ENCODE measurements at regions not wholly inside any gene's neighbourhood (a gene's known extent, or its start where the extent isn't known, plus 50 kb on each side); places are given as distances from the start of the nearest gene placed in this dataset.
A peak's percentile ranks its signal among the peaks of the same experiment; 100 is the strongest.
"Not testable (repeated sequence)": the region's sequence is repeated elsewhere in the genome, so short reads cannot be mapped to it uniquely, and the experiment has no call there.

DNA sequence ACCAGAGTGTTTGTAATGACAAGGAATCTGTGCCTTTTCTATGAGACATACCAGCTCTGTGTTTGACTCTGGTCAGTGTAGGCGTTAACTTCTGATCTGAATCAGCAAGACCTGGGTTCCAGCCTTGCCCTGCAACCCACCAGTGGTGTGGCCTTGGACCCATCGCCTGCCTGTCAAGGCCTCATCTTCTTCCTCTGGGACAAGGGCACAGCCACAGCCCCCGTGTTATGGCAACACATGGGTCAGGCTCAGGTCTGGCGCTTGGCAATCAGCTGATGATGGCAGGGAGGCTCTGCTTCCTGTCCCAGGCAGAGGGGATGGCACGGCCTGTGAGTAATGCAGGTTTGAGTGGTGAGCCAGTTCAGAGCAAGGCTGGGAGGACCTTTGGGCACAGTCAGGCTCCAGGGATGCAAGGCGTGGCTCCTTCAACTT lies 69.1 kb upstream of the PLGLB2 start:
- not testable (repeated sequence) for DNase-seq (ENCODE audit: low spot score)

DNA sequence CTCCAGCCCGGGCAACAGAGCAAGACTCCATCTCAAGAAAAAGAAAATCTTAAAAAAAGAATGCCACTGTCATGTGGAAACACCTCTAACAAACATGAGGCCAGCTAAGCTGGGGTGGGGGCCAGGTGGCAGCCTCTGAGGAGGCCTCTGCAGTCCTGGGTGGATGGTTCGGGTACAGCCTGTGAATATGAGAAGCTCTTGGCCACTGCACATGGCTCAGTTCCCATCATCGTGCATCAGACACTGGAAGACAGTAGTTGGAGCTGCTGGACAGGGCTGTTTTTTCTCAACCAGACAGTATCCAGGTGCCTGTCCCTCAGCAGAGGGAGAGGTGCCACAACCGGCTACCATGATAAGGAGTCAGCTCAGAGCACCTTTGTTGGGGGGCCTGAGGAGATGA lies 67.9 kb upstream of the PLGLB2 start:
- not testable (repeated sequence) for DNase-seq (ENCODE audit: low spot score)

DNA sequence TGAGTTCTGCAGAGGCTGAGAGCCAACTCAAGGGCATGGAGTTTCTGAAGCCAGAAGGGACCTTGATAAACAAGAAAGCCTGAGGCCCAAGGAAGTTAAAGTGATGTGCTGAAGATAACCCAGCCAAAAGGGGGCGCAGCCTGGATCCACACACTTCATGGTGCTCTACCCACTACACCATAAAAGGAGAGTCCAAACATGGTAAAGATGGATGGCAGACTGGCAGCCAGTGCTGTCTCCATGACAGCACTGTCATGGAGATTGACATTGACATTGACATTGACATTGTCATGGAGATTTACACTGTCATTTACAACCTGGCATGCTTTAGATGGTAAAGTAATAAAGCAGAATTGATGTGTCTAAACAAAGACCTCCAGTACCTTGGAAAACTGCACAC lies 67.2 kb upstream of the PLGLB2 start:
- not testable (repeated sequence) for DNase-seq (ENCODE audit: low spot score)

DNA sequence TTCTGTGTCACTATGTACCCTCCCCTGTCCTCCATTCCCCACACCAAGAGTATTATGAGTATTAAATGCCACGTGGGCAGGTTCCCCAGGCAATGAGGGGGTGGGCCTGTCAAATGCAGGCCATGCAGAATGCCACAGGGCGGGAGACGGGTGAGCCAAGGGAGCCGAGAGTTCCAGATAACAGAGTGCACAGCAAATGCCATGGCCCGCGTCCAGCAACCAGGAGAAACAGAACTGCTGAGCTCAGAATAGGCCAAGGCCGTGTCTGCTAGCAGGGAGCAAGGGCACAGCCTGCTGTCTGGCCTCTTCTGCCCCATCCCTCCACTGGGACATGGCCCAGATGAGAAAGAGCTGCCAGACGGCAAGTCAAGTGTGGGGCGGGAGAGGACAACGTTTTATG lies 64.4 kb upstream of the PLGLB2 start:
- not testable (repeated sequence) for DNase-seq (ENCODE audit: low spot score)

DNA sequence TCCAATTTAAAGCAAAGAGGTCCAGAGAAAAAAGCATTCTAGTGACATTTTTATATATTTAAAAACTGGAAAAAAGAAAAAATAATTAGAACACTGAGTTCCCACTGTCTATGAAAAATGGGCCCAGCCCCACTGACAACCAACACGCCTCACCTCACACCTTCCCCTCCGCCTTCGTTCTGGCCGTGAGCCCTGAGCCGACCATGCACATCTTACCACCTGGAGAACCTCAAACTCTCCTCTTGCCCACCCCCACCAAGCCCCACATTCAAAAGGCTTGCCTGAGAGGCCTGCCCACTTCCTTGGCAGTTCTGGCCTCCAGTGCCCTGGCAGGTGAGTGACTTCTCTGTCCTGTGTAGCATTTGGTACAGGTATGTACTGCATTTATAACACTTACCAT lies 63.9 kb upstream of the PLGLB2 start:
- DNase-seq (ENCODE audit: low spot score), result not testable (repeated sequence)

DNA sequence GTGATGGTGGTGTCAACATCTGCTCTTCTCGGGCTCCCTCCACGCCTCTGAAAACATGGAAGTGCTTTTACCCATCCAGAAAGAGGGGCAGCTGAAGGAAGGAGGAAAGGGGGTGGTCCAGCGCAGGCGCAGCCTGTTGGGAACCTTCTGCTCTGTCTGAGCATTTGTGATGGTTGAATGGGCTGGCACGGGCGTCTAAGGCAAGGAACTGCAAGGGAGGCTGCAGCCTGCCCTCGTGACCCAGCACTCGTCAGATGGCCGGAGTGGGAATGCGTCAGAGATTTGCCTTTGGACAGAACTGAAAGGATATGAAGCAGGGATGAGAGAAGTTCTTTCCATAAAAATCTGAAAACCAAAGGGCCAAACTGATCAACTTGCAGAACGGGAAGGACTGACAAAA lies 62.3 kb upstream of the PLGLB2 start:
- DNase-seq (ENCODE audit: low spot score), result peak; percentile 0

DNA sequence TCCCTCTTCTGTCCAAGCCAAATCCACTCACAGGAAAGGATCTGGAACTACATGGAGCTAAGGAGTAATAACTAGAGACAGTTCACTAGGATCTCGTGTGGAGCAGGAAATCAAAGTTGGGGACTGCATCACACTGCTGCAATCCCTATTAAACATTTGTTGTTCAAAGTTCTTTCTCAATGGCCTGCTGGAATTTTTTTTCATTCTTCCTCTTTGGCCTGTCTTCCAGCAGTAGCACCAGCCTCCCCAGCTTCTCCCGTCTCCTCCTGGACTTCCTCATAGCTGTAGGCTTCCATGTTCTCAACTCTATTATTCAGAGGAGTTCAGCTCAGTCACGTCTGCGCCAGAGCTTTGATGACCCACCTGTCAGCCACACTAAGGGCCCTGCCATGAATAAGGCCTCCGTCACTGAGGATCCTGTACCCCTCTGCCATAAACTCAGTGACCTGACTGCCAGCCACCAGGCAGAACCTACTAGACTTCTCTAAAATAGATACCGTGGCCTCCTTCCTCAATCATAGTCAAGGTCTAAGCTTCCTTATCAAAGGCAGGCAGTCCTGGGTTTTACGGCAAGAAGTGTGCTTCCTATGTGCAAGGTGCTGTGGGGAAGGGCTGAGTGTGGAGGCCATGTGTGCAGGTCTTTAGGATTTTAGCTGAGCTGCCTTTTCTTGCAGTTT lies 60.9 kb upstream of the PLGLB2 start:
- DNase-seq (ENCODE audit: low spot score), result not testable (repeated sequence)

DNA sequence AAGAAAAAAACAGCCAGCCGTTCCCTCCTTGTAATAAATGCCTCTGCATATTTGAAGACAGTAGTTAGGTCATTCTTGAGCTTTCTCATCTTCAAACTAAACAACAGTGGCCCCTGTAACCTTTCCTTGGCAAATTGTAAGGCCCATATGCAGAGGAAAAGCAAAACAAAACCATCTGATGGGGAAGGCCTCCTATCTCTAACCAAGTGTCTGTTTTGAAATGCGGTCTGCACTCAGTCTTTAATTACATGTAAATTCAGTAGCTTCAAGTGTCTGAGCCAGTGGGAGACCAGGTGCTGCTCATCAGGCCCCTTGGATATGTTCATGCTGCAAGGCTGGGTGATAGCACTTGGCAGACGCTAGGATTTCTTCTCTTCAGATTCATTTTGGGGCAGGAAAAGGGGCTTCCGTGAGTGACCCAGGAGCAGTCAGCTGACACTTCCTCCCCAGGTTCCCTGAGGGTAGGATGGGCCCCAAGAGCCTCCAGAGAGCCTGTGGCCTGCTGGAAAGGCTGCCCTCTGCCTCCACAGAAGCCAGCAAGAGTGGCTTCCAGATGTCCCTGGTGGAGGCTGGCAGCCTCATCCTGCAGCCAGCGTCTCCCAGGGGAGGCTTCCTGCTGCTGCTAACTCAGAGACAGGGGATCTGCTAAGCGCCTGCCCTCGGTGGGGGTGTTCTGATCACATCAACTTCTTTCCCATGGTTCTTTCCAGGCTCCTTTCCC lies 60.2 kb upstream of the PLGLB2 start:
- DNase-seq (ENCODE audit: low spot score), result not testable (repeated sequence)

DNA sequence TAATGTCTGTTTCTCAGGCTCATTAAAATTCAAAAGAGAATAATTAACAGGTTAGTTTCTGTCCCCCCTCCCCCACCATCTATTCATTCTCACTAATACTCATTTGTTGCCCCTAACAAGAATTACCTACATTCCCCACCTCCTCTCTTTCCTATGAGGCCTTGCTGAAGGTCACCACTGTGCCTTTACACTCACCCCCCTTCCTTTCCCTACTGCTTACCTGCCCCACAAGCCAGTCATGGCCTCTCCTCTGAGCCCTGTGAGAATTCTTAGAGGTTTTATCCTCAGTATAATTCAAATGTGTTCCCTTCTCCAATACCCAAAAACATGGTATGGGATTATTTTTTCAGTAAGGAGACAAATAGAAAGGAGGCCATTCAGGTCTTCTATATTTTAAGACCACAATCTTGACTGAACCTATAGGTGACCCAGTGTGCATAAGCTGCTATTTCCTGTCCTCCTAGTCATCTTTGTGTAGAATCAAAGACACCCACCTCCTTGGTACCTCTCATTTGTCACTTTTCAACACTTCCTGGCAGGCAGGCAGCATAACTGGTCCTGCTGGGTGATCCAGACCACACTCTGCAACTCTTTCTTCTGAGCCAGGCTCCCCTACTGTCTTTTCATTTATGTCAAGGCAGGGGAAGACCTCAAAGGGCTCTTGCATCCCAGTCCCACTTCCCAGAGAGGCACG lies 55.8 kb upstream of the PLGLB2 start:
- DNase-seq (ENCODE audit: low spot score), result not testable (repeated sequence)

DNA sequence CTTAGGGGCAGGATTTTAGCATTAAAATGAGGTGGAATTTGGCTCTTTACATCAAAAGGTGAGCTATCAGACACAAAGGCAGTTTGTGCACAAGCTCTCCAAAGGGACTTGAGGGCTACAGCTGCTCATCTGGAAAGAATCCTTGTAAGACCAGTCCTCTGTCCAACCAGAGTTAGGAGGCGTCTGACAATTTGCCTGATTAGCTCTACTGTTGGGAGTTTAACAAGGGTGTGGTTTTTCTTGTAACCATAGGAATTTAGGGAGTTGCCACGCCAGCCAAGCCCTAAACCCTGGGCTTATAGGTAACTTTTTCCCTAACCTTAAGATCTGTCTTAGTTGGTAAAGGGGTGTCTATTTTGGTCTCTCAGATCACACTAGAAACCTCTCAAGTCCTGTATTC lies 55.0 kb upstream of the PLGLB2 start:
- not testable (repeated sequence) for DNase-seq (ENCODE audit: low spot score)

DNA sequence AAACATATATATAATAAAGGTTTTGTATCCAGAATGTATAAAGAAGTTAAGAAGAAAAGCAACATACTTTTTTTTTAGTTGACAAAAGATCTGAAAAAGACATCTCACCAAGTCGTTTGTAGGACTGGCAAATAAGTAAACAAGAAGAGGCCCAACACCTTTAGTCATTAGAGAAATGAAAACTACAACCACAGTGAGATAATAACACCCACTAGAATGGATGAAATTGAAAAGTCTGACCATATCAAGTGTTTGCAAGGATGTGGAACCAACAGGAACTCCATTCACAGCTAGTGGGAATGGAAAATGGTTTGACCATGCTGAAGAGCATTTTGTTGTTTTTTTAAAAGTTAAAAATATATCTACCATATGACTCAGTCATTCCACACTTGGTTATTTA lies 54.0 kb upstream of the PLGLB2 start:
- not testable (repeated sequence) for DNase-seq (ENCODE audit: low spot score)

DNA sequence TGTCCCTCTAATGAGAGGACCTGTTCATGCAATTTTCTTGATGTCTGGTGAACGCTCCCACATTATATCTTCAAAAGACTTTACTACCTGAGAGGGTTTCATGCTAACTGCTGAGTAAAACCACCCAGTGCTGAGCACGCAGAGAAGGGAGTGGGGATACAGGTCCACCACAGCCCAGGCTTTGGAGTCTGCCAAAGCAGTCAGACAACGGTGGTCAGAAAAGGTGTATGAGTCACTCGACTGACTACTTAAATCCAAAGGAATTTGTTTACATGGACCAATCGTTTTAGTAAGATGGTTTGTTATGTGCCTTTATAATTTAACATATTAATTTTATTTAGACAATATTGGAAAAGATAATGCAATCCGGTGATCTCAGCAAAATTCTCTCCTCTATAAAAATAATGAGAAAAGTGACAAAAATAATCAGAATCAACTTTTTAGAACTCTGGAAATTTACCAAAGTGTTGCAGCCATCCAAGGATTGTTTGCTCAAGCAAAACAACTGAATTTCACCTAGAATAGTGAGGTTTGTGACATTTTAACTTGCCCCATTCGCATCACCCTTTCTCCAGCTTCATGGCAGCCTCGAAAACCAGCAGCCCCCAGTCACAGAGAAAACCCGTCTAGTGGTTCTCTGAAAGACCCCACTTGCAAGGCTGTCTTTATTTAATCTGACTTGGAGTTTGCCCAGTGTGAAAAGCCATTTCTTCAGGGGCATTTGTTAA lies 52.1 kb upstream of the PLGLB2 start:
- not testable (repeated sequence) for DNase-seq (ENCODE audit: low spot score)

Measured in D341Med (cell line).